Transverse colon (tissue), 4 donors: ENCODE measurements at regions not wholly inside any gene's neighbourhood (a gene's known extent, or its start where the extent isn't known, plus 50 kb on each side); places are given as distances from the start of the nearest gene placed in this dataset.

ENCODE experiments used
- POLR2AphosphoS5 ChIP-seq, 3 donors: sonication (generic); formaldehyde crosslinking; IDR thresholded peaks; one replicate each; pipeline ENCODE4 v1.6.1; 2016; ENCODE audit warnings: antibody characterized with exemption in 3 of 3
- TF ChIP-seq, protein P1 (sequence below), 5 experiments: fragments of 200-600 bp in 3 of 5; fragments of 450-650 bp in 2 of 5; sonication (generic) in 3 of 5; IDR thresholded peaks; 1 replicate in 2 of 5; 2 replicates in 3 of 5; pipeline ENCODE4 v1.5.1; 2016 to 2017; ENCODE audit warnings: antibody characterized with exemption in 5 of 5, inconsistent platforms in 3 of 5, mild to moderate bottlenecking in 2 of 5, moderate library complexity in 1 of 5

DNA sequence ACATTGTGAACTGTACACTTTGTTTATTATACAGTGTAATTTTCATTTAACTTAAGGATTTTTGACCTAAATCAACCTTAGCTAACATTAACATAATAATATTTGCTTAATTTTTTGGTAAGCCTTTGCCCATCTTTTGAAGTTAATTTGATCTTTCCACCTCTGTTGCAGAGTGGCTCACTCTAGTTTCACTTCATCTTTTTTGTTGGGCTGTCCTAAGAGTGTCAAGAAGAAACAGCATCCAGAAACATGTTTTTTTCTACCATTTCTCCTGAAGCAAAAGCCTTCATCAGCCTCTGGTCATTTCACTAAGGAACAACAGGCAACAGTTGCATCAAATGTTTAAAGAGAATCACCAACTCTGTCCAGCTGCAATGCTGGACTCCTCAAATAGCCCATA, 824.7 kb downstream of the REEP3 start:
- TF ChIP-seq, protein P1, sequence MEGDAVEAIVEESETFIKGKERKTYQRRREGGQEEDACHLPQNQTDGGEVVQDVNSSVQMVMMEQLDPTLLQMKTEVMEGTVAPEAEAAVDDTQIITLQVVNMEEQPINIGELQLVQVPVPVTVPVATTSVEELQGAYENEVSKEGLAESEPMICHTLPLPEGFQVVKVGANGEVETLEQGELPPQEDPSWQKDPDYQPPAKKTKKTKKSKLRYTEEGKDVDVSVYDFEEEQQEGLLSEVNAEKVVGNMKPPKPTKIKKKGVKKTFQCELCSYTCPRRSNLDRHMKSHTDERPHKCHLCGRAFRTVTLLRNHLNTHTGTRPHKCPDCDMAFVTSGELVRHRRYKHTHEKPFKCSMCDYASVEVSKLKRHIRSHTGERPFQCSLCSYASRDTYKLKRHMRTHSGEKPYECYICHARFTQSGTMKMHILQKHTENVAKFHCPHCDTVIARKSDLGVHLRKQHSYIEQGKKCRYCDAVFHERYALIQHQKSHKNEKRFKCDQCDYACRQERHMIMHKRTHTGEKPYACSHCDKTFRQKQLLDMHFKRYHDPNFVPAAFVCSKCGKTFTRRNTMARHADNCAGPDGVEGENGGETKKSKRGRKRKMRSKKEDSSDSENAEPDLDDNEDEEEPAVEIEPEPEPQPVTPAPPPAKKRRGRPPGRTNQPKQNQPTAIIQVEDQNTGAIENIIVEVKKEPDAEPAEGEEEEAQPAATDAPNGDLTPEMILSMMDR (IDR thresholded peaks at IDR 0.05): no peak
- no peak for TF ChIP-seq POLR2AphosphoS5 (IDR thresholded peaks at IDR 0.05)
